Hepatocyte (in vitro differentiated cells): ENCODE measurements at regions not wholly inside any gene's neighbourhood (a gene's known extent, or its start where the extent isn't known, plus 50 kb on each side); places are given as distances from the start of the nearest gene placed in this dataset.
"Not testable (repeated sequence)": the region's sequence is repeated elsewhere in the genome, so short reads cannot be mapped to it uniquely, and the experiment has no call there.

Experiments
- CTCF ChIP-seq: fragments of 200-600 bp; sonication (generic); IDR thresholded peaks from 2 replicates; pipeline ENCODE4 v1.5.1; 2016; ENCODE audit warnings: antibody characterized with exemption, mild to moderate bottlenecking; ENCODE audit not compliant: poor library complexity
- EZH2 ChIP-seq: fragments of 200-600 bp; sonication (generic); IDR thresholded peaks from 2 replicates; pipeline ENCODE4 v1.6.1; 2016; ENCODE audit warnings: antibody characterized with exemption, mild to moderate bottlenecking, borderline replicate concordance

- not testable (repeated sequence) for TF ChIP-seq EZH2, CTCF
Measured at GRCh38 chr5:43791880-43792279, 188.9 kb downstream of the NNT start.
